NT2/D1 (cell line): ENCODE measurements at regions not wholly inside any gene's neighbourhood (a gene's known extent, or its start where the extent isn't known, plus 50 kb on each side); places are given as distances from the start of the nearest gene placed in this dataset.
"Not testable (repeated sequence)": the region's sequence is repeated elsewhere in the genome, so short reads cannot be mapped to it uniquely, and the experiment has no call there.

Source experiments
- SUZ12 ChIP-seq: IDR thresholded peaks from 2 replicates; pipeline ENCODE4 v1.6.1; 2011; ENCODE audit not compliant: insufficient read length, insufficient read depth; ENCODE audit errors: extremely low read depth
- YY1 ChIP-seq: IDR thresholded peaks from 2 replicates; pipeline ENCODE4 v1.6.1; 2011; ENCODE audit not compliant: insufficient read length, insufficient read depth

GRCh38 chr16:29289516-29290239, 116.8 kb downstream of the NPIPB11 start:
- not testable (repeated sequence) for TF ChIP-seq SUZ12, YY1
